ENCODE measurements at regions not wholly inside any gene's neighbourhood (a gene's known extent, or its start where the extent isn't known, plus 50 kb on each side); places are given as distances from the start of the nearest gene placed in this dataset.

DNA sequence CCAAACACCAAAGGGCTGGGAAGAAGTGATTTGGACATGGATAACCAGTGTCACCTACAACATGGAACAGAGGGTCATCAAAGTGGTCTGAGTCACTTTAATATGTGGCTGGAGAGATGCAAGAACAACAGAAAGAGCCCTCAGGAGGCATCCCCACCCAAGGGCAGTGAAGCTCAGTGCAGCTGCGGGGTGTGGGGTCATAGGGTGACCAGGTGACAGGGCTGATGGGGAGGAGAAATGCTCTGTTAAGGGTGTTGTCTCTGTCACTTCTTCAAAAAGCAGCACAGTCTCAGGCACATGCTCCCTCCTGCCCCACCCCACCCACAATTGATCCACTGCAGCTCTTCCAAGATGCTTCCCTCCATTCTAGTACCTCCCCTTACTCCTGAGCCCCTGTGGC, 819.1 kb downstream of the KCNJ18 start:
- Histone ChIP-seq H3K79me2 (replicated peaks; ENCODE audit: insufficient read depth, low read length) (no peaks in the 10 kb centered on the region), H4K20me1 (ENCODE audit: insufficient read depth) (no peaks in the 10 kb centered on the region), H3K9me2 (ENCODE audit: insufficient read depth, low read length) (no peaks in the 10 kb centered on the region), H3K27me3 (ENCODE audit: insufficient read depth, low read depth, low read length) (no peaks in the 10 kb centered on the region), H3F3A (ENCODE audit: insufficient read depth, low read length, poor library complexity, severe bottlenecking) (no peaks in the 10 kb centered on the region), H3K4me3 (ENCODE audit: low read length) (no peak overlapping the region), H2AFZ (ENCODE audit: low read depth, low read length) (no peak overlapping the region), H3K27ac (ENCODE audit: low read length) (no peak overlapping the region), H3K36me3 (ENCODE audit: insufficient read depth, low read length) (no peaks in the 10 kb centered on the region), H3K9ac (ENCODE audit: low read length) (no peak overlapping the region), H3K9me3 (ENCODE audit: low read length) (no peaks in the 10 kb centered on the region), H3K4me2 (ENCODE audit: low read length) (no peak overlapping the region)
- TF ChIP-seq POLR2AphosphoS5 (IDR thresholded peaks at IDR 0.05), result no peak
- no peak for TF ChIP-seq EZH2 (IDR thresholded peaks at IDR 0.05; ENCODE audit: borderline replicate concordance, insufficient read depth, low read length, poor library complexity, severe bottlenecking)
- no peak for TF ChIP-seq SMC3 (conservative IDR thresholded peaks at IDR 0.05; ENCODE audit: poor library complexity)
- TF ChIP-seq CTCF (IDR thresholded peaks at IDR 0.05; ENCODE audit: poor library complexity, severe bottlenecking), result no peak
- no peak for TF ChIP-seq MXI1 (conservative IDR thresholded peaks at IDR 0.05; ENCODE audit: poor library complexity, severe bottlenecking)
- no peak for TF ChIP-seq EP300 (conservative IDR thresholded peaks at IDR 0.05; ENCODE audit: poor library complexity, severe bottlenecking)
- TF ChIP-seq, protein P1, sequence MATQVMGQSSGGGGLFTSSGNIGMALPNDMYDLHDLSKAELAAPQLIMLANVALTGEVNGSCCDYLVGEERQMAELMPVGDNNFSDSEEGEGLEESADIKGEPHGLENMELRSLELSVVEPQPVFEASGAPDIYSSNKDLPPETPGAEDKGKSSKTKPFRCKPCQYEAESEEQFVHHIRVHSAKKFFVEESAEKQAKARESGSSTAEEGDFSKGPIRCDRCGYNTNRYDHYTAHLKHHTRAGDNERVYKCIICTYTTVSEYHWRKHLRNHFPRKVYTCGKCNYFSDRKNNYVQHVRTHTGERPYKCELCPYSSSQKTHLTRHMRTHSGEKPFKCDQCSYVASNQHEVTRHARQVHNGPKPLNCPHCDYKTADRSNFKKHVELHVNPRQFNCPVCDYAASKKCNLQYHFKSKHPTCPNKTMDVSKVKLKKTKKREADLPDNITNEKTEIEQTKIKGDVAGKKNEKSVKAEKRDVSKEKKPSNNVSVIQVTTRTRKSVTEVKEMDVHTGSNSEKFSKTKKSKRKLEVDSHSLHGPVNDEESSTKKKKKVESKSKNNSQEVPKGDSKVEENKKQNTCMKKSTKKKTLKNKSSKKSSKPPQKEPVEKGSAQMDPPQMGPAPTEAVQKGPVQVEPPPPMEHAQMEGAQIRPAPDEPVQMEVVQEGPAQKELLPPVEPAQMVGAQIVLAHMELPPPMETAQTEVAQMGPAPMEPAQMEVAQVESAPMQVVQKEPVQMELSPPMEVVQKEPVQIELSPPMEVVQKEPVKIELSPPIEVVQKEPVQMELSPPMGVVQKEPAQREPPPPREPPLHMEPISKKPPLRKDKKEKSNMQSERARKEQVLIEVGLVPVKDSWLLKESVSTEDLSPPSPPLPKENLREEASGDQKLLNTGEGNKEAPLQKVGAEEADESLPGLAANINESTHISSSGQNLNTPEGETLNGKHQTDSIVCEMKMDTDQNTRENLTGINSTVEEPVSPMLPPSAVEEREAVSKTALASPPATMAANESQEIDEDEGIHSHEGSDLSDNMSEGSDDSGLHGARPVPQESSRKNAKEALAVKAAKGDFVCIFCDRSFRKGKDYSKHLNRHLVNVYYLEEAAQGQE (IDR thresholded peaks at IDR 0.05; ENCODE audit: borderline replicate concordance), result no peak
- no peak for TF ChIP-seq RAD21 (conservative IDR thresholded peaks at IDR 0.05)
- no peak for TF ChIP-seq TAF1 (IDR thresholded peaks at IDR 0.05; ENCODE audit: low read depth)

DNA sequence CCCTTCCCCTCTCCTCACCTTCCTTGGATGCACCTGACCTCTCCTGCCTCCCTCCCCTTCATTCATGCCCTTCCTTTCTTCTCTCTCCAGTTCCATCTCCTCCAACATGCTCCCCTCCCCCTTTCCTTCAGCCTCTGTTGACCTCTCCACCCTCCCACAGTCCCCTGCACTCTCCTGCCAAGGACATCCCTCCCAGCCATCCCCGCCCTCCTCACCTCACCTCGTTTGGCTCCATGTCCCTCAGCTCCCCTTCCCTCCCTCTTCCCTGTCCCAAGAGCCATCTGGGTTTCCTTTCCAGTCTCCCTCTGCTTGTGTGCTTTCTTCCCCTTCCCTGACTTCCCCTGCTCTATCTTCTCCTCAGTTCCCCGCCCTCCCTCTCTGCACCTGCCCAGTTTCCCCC, 819.7 kb downstream of the KCNJ18 start:
- H3K27ac ChIP-seq (ENCODE audit: low read length), result no peak overlapping the region
- H4K20me1 ChIP-seq (ENCODE audit: insufficient read depth), result no peaks in the 10 kb centered on the region
- TF ChIP-seq, protein P1 (IDR thresholded peaks at IDR 0.05; ENCODE audit: borderline replicate concordance), result no peak
- no peak for TF ChIP-seq EZH2 (IDR thresholded peaks at IDR 0.05; ENCODE audit: borderline replicate concordance, insufficient read depth, low read length, poor library complexity, severe bottlenecking)
- no peak for TF ChIP-seq TAF1 (IDR thresholded peaks at IDR 0.05; ENCODE audit: low read depth)
- no peak for TF ChIP-seq SMC3 (conservative IDR thresholded peaks at IDR 0.05; ENCODE audit: poor library complexity)
- no peak for TF ChIP-seq POLR2AphosphoS5 (IDR thresholded peaks at IDR 0.05)
- TF ChIP-seq MXI1 (conservative IDR thresholded peaks at IDR 0.05; ENCODE audit: poor library complexity, severe bottlenecking), result no peak
- TF ChIP-seq RAD21 (conservative IDR thresholded peaks at IDR 0.05), result no peak
- no peak for TF ChIP-seq CTCF (IDR thresholded peaks at IDR 0.05; ENCODE audit: poor library complexity, severe bottlenecking)
- TF ChIP-seq EP300 (conservative IDR thresholded peaks at IDR 0.05; ENCODE audit: poor library complexity, severe bottlenecking), result no peak
- H3K9me2 ChIP-seq (ENCODE audit: insufficient read depth, low read length), result no peaks in the 10 kb centered on the region
- no peaks in the 10 kb centered on the region for H3K36me3 ChIP-seq (ENCODE audit: insufficient read depth, low read length)
- no peaks in the 10 kb centered on the region for H3K9me3 ChIP-seq (ENCODE audit: low read length)
- H3F3A ChIP-seq (ENCODE audit: insufficient read depth, low read length, poor library complexity, severe bottlenecking), result no peaks in the 10 kb centered on the region
- H3K79me2 ChIP-seq (replicated peaks; ENCODE audit: insufficient read depth, low read length), result no peaks in the 10 kb centered on the region
- H3K9ac ChIP-seq (ENCODE audit: low read length), result no peak overlapping the region
- H3K4me2 ChIP-seq (ENCODE audit: low read length), result no peak overlapping the region
- H2AFZ ChIP-seq (ENCODE audit: low read depth, low read length), result no peak overlapping the region
- no peaks in the 10 kb centered on the region for H3K27me3 ChIP-seq (ENCODE audit: insufficient read depth, low read depth, low read length)
- no peak overlapping the region for H3K4me3 ChIP-seq (ENCODE audit: low read length)
